Activated CD8-positive, alpha-beta T cell treated with anti-CD3 and anti-CD28 coated beads for 36 hours (primary cell): ENCODE measurements at regions not wholly inside any gene's neighbourhood (a gene's known extent, or its start where the extent isn't known, plus 50 kb on each side); places are given as distances from the start of the nearest gene placed in this dataset.
"Not testable (repeated sequence)": the region's sequence is repeated elsewhere in the genome, so short reads cannot be mapped to it uniquely, and the experiment has no call there.

Source experiments
- ATAC-seq: fragments of 200-7000 bp; cut with Tn5 transposase; one replicate; pipeline ENCODE4 v1.10.0; 2021; ENCODE audit warnings: mild to moderate bottlenecking, moderate library complexity
- CTCF ChIA-PET: fragments of 350-600 bp; sonication (Branson Sonifier 250); formaldehyde crosslinking; loops from one replicate; lab custom pipeline; 2021; ENCODE audit warnings: antibody characterized with exemption; lab: Charles Lee
- POLR2A ChIA-PET: fragments of 350-600 bp; sonication (Branson Sonifier 250); formaldehyde crosslinking; loops from one replicate; lab custom pipeline; 2021; ENCODE audit warnings: antibody characterized with exemption; lab: Charles Lee
- DNase-seq: peaks from one replicate; pipeline ENCODE4 v3.0.0-alpha.2; 2020
- H3K27ac Mint-ChIP-seq: one replicate; pipeline ENCODE4 v1.8.0; 2021; ENCODE audit warnings: mild to moderate bottlenecking, mixed read lengths
- H3K27me3 Mint-ChIP-seq: one replicate; pipeline ENCODE4 v1.8.0; 2021; ENCODE audit warnings: mixed read lengths
- H3K36me3 Mint-ChIP-seq: one replicate; pipeline ENCODE4 v1.8.0; 2021; ENCODE audit warnings: low read depth, mixed read lengths
- H3K4me1 Mint-ChIP-seq: one replicate; pipeline ENCODE4 v1.8.0; 2021; ENCODE audit warnings: low read depth, mixed read lengths
- H3K4me3 Mint-ChIP-seq: one replicate; pipeline ENCODE4 v1.8.0; 2021; ENCODE audit warnings: mild to moderate bottlenecking, moderate library complexity, mixed read lengths
- H3K9me3 Mint-ChIP-seq: one replicate; pipeline ENCODE4 v1.8.0; 2021; ENCODE audit warnings: mixed read lengths
- intact Hi-C: fragments of 100-400 bp; cut with micrococcal nuclease; formaldehyde crosslinking; loops from one replicate; pipeline ENCODE4 v1.10.0; 2022
- TF ChIP-seq, protein P1 (sequence below): fragments of 200-600 bp; IDR thresholded peaks from one replicate; pipeline ENCODE4 v1.8.0; 2022; ENCODE audit warnings: antibody characterized with exemption, mild to moderate bottlenecking

DNA sequence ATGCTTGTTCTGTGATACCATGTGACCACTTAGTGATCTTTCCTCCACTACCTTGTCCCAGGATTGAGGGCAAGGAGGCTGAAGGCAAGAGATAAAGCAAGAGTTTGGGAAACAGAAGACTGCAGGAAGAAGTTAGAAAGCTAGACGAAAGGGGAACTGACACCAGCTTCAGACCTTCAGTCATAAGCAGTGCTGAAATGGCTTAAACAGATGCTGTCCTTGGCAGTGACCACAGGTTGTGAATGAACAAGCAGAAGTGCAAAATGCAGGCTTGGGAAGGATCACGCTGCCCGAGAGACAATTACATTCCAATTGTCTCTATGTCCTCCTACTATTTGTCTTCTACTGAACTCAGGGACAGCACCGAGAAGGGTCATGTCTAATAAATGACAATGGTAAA is 704.9 kb upstream of the AUTS2 start:
- intact Hi-C loops: no loop called here
- ChIA-PET CTCF (no interaction called here), POLR2A (no interaction called here)
- TF ChIP-seq, protein P1, sequence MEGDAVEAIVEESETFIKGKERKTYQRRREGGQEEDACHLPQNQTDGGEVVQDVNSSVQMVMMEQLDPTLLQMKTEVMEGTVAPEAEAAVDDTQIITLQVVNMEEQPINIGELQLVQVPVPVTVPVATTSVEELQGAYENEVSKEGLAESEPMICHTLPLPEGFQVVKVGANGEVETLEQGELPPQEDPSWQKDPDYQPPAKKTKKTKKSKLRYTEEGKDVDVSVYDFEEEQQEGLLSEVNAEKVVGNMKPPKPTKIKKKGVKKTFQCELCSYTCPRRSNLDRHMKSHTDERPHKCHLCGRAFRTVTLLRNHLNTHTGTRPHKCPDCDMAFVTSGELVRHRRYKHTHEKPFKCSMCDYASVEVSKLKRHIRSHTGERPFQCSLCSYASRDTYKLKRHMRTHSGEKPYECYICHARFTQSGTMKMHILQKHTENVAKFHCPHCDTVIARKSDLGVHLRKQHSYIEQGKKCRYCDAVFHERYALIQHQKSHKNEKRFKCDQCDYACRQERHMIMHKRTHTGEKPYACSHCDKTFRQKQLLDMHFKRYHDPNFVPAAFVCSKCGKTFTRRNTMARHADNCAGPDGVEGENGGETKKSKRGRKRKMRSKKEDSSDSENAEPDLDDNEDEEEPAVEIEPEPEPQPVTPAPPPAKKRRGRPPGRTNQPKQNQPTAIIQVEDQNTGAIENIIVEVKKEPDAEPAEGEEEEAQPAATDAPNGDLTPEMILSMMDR: no peak
- H3K4me3 Mint-ChIP-seq: no peak overlapping the region
- H3K27ac Mint-ChIP-seq: no peak overlapping the region
- ATAC-seq (no peak), DNase-seq (no peak)
- H3K9me3 Mint-ChIP-seq: peaks cover 8% of the 10 kb centered on the region
- no peaks in the 10 kb centered on the region for H3K36me3 Mint-ChIP-seq
- peaks cover 1% of the 10 kb centered on the region for H3K27me3 Mint-ChIP-seq
- H3K4me1 Mint-ChIP-seq: no peaks in the 10 kb centered on the region

DNA sequence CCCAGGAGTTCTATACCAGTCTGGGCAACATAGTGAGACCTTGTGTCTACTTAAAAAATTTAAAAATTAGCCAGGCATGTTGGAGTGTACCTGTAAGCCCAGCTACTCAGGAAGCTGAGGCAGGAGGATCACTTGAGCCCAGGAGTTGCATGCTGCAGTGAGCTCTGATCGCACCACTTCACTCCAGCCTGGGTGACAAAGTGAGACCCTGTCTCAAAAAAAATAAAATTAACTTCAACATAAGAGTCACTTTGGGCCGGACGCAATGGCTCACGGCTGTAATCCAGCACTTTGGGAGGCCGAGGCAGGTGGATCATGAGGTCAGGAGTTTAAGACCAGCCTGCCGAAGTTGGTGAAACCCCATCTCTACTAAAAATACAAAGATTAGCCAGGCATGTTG is 699.1 kb upstream of the AUTS2 start:
- H3K9me3 Mint-ChIP-seq: peaks cover 18% of the 10 kb centered on the region
- H3K4me3 Mint-ChIP-seq, ATAC-seq, DNase-seq, POLR2A ChIA-PET, H3K27ac Mint-ChIP-seq, H3K36me3 Mint-ChIP-seq, H3K4me1 Mint-ChIP-seq, H3K27me3 Mint-ChIP-seq, intact Hi-C loops, CTCF ChIA-PET: not testable (repeated sequence)

DNA sequence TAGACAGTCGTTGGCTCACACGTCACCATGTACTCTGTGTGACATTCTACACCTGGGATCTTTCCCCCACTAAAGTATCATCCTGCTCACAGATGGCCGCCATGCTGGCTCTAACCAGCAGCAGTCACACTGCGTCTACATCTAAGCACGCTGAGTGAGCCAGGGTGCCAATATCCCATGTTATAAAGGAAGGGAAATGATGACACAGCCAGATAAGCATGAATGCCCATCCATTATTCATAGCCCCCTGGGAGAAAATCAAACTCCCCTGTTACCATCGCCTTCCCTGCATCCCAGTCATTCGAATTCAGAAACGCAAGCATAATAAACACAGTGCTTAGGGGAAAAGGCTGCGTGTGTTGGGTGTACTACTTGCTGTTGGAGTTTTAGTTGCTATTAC is 698.2 kb upstream of the AUTS2 start:
- Mint-ChIP-seq H3K27ac (no peak overlapping the region), H3K9me3 (peaks cover 16% of the 10 kb centered on the region), H3K36me3 (no peaks in the 10 kb centered on the region), H3K27me3 (peaks cover 1% of the 10 kb centered on the region), H3K4me3 (no peak overlapping the region), H3K4me1 (no peaks in the 10 kb centered on the region)
- POLR2A ChIA-PET: no interaction called here
- CTCF ChIA-PET: no interaction called here
- intact Hi-C loops: no loop called here
- TF ChIP-seq, protein P1: no peak
- DNase-seq (no peak), ATAC-seq (no peak)

DNA sequence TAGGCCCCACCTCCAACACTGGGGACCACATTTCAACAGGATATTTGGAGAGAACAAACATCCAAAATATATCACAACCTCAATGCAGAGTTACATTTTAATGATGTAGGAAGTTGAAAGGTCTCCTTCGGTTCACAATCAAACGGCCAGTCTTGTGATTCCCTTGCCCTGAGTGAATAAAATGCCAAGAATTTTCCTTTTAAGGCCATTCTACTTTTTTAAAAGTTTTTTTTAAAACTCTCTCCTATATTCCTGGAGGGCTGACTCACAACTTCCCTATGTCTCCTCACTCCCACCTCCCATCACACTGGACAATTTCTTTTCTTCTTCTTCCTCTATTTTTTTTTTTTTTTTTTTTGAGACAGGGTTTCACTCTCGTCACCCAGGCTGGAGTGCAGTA is 693.6 kb upstream of the AUTS2 start:
- intact Hi-C loops: no loop called here
- CTCF ChIA-PET: no interaction called here
- no peaks in the 10 kb centered on the region for H3K36me3 Mint-ChIP-seq
- H3K4me1 Mint-ChIP-seq: no peaks in the 10 kb centered on the region
- POLR2A ChIA-PET: no interaction called here
- H3K4me3 Mint-ChIP-seq: no peak overlapping the region
- TF ChIP-seq, protein P1: no peak
- DNase-seq (no peak), ATAC-seq (no peak)
- peaks cover 15% of the 10 kb centered on the region for H3K9me3 Mint-ChIP-seq
- no peak overlapping the region for H3K27ac Mint-ChIP-seq
- no peaks in the 10 kb centered on the region for H3K27me3 Mint-ChIP-seq

DNA sequence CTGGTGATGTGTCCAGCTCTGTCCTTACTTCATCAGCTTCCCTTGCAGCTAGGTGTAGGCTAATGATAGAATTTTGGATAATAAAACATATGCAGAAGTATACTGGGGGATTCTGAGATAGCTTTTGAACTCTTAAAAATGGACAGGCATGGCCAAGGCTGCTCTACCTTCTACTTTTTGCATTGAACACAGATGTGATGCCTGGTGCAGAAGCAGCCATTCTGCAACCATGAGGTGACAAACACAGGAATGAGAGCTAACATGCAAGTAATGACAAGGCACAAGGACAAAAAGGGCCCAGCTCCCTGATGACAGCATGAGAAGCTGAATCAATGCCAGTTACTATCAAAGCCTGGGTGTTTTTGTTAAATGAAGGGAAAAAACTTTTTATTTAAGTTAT is 686.5 kb upstream of the AUTS2 start:
- TF ChIP-seq, protein P1: no peak
- no peak overlapping the region for H3K27ac Mint-ChIP-seq
- ChIA-PET POLR2A (no interaction called here), CTCF (no interaction called here)
- DNase-seq: no peak
- no peak for ATAC-seq
- no peaks in the 10 kb centered on the region for H3K27me3 Mint-ChIP-seq
- no peaks in the 10 kb centered on the region for H3K36me3 Mint-ChIP-seq
- intact Hi-C loops: no loop called here
- no peak overlapping the region for H3K4me3 Mint-ChIP-seq
- peaks cover 4% of the 10 kb centered on the region for H3K9me3 Mint-ChIP-seq
- H3K4me1 Mint-ChIP-seq: no peaks in the 10 kb centered on the region

DNA sequence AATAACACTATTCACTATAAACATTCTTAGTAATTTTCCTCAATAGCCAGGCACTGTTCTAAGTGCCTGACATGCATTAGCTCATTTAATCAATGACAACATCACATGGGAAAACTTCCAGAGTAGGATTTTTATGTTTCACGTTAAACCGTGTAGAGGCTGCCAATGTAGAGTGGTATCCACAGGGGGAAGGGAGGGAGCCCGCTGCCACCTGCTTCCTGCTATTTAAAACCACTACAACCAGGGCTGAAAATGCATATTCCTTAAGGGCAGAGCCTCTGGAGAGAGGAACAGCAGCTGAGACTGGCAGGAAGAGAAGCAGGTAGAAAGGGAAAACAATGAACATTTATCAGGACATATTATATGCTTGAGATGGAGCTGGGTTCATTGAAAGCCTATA is 684.3 kb upstream of the AUTS2 start:
- H3K27ac Mint-ChIP-seq: no peak overlapping the region
- H3K4me1 Mint-ChIP-seq: no peaks in the 10 kb centered on the region
- CTCF ChIA-PET: no interaction called here
- POLR2A ChIA-PET: no interaction called here
- TF ChIP-seq, protein P1: no peak
- DNase-seq: no peak
- ATAC-seq: no peak
- no peak overlapping the region for H3K4me3 Mint-ChIP-seq
- peaks cover 14% of the 10 kb centered on the region for H3K9me3 Mint-ChIP-seq
- no peaks in the 10 kb centered on the region for H3K27me3 Mint-ChIP-seq
- intact Hi-C loops: no loop called here
- H3K36me3 Mint-ChIP-seq: no peaks in the 10 kb centered on the region
